GM12891 (cell line): ENCODE measurements at regions not wholly inside any gene's neighbourhood (a gene's known extent, or its start where the extent isn't known, plus 50 kb on each side); places are given as distances from the start of the nearest gene placed in this dataset.

Source experiments
- POLR2A ChIP-seq: IDR thresholded peaks from 2 replicates; pipeline ENCODE4 v1.6.1; 2011; ENCODE audit warnings: low read depth, low read length, control low read depth
- POLR2AphosphoS5 ChIP-seq: IDR thresholded peaks from 2 replicates; pipeline ENCODE4 v1.6.1; 2011; ENCODE audit warnings: low read depth, low read length, control low read depth
- POU2F2 ChIP-seq: IDR thresholded peaks from 2 replicates; pipeline ENCODE4 v1.6.1; 2011; ENCODE audit warnings: low read depth, mild to moderate bottlenecking, control low read depth, low read length, moderate library complexity
- TAF1 ChIP-seq: IDR thresholded peaks from 2 replicates; pipeline ENCODE4 v1.6.1; 2011; ENCODE audit warnings: low read depth, low read length, control low read depth

DNA sequence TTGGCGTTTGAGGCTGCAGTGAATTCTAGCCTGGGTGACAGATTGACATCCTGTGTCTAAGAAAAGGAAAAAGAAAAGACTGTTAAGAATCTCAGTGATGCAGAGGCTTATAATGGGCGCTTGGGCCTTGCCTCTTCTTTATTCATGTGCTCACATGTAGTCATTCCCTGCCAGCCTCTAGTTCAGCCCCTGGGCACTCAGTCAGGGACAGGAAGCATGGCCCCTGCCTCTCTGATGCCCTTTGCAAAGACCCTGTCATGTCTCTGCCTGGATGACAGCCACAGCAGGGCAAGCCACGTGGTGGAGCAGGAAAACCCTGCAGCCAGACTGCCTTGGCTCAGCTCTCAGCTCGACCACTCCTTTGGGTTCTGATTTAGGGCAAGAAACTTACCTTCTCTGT lies 368.9 kb downstream of the RPS24 start:
- TF ChIP-seq POLR2A (no peak), POLR2AphosphoS5 (no peak), TAF1 (no peak), POU2F2 (no peak)
